ENCODE measurements at regions not wholly inside any gene's neighbourhood (a gene's known extent, or its start where the extent isn't known, plus 50 kb on each side); places are given as distances from the start of the nearest gene placed in this dataset.

GRCh38 chr12:118467641-118468305 lies 91.4 kb downstream of the SUDS3 start:
- Histone ChIP-seq H3K27me3 (ENCODE audit: control insufficient read depth in 1 of 2, insufficient read depth in 2 of 2, low read length in 2 of 2) (no peaks in the 10 kb centered on the region), H3K4me3 (ENCODE audit: low read depth in 1 of 2, low read length in 2 of 2) (no peak overlapping the region), H3K27ac (ENCODE audit: low read depth in 2 of 2, low read length in 1 of 2) (no peak overlapping the region), H3K9me3 (ENCODE audit: control insufficient read depth in 2 of 2, insufficient read depth in 1 of 2, low read depth in 1 of 2, low read length in 1 of 2) (no peaks in the 10 kb centered on the region), H3K4me1 (ENCODE audit: control insufficient read depth in 2 of 2, insufficient read depth in 2 of 2, low read length in 1 of 2) (no peaks in the 10 kb centered on the region), H3K36me3 (ENCODE audit: control insufficient read depth in 2 of 2, insufficient read depth in 2 of 2, low read length in 1 of 2) (no peaks in the 10 kb centered on the region)
- 81 to 87% methylated on average over 3 of the region's 3 CpGs for WGBS, 2 donors

- no peaks in the 10 kb centered on the region for H3K9me3 ChIP-seq (ENCODE audit: control insufficient read depth in 2 of 2, insufficient read depth in 1 of 2, low read depth in 1 of 2, low read length in 1 of 2)
- no peaks in the 10 kb centered on the region for H3K27me3 ChIP-seq (ENCODE audit: control insufficient read depth in 1 of 2, insufficient read depth in 2 of 2, low read length in 2 of 2)
- no peak overlapping the region for H3K27ac ChIP-seq (ENCODE audit: low read depth in 2 of 2, low read length in 1 of 2)
- no peaks in the 10 kb centered on the region for H3K4me1 ChIP-seq (ENCODE audit: control insufficient read depth in 2 of 2, insufficient read depth in 2 of 2, low read length in 1 of 2)
- WGBS, 2 donors, result 94 to 96% methylated on average over 1 of the region's 1 CpG
- no peak overlapping the region for H3K4me3 ChIP-seq (ENCODE audit: low read depth in 1 of 2, low read length in 2 of 2)
- H3K36me3 ChIP-seq (ENCODE audit: control insufficient read depth in 2 of 2, insufficient read depth in 2 of 2, low read length in 1 of 2), result no peaks in the 10 kb centered on the region
These were observed 96.6 kb downstream of the SUDS3 start for GRCh38 chr12:118472940-118473339.

- H3K36me3 ChIP-seq (ENCODE audit: control insufficient read depth in 2 of 2, insufficient read depth in 2 of 2, low read length in 1 of 2), result no peaks in the 10 kb centered on the region
- H3K9me3 ChIP-seq (ENCODE audit: control insufficient read depth in 2 of 2, insufficient read depth in 1 of 2, low read depth in 1 of 2, low read length in 1 of 2), result no peaks in the 10 kb centered on the region
- no peak overlapping the region for H3K4me3 ChIP-seq (ENCODE audit: low read depth in 1 of 2, low read length in 2 of 2)
- peaks cover 0 to 2% of the 10 kb centered on the region in 2 donors for H3K27me3 ChIP-seq (ENCODE audit: control insufficient read depth in 1 of 2, insufficient read depth in 2 of 2, low read length in 2 of 2)
- no peak overlapping the region for H3K27ac ChIP-seq (ENCODE audit: low read depth in 2 of 2, low read length in 1 of 2)
- H3K4me1 ChIP-seq (ENCODE audit: control insufficient read depth in 2 of 2, insufficient read depth in 2 of 2, low read length in 1 of 2), result no peaks in the 10 kb centered on the region
- 61 to 72% methylated on average over 4 of the region's 4 CpGs for WGBS, 2 donors
These were observed 103.9 kb downstream of the SUDS3 start for GRCh38 chr12:118480235-118480634.

- 48 to 57% methylated on average over 2 of the region's 2 CpGs for WGBS, 2 donors
- Histone ChIP-seq H3K4me3 (ENCODE audit: low read depth in 1 of 2, low read length in 2 of 2) (no peak overlapping the region), H3K27ac (ENCODE audit: low read depth in 2 of 2, low read length in 1 of 2) (no peak overlapping the region), H3K36me3 (ENCODE audit: control insufficient read depth in 2 of 2, insufficient read depth in 2 of 2, low read length in 1 of 2) (no peaks in the 10 kb centered on the region), H3K27me3 (ENCODE audit: control insufficient read depth in 1 of 2, insufficient read depth in 2 of 2, low read length in 2 of 2) (no peaks in the 10 kb centered on the region), H3K9me3 (ENCODE audit: control insufficient read depth in 2 of 2, insufficient read depth in 1 of 2, low read depth in 1 of 2, low read length in 1 of 2) (no peaks in the 10 kb centered on the region), H3K4me1 (ENCODE audit: control insufficient read depth in 2 of 2, insufficient read depth in 2 of 2, low read length in 1 of 2) (no peaks in the 10 kb centered on the region)
These were observed 111.7 kb downstream of the SUDS3 start for GRCh38 chr12:118488034-118488433.

GRCh38 chr12:118493962-118494361 lies 117.6 kb downstream of the SUDS3 start:
- no peaks in the 10 kb centered on the region for H3K36me3 ChIP-seq (ENCODE audit: control insufficient read depth in 2 of 2, insufficient read depth in 2 of 2, low read length in 1 of 2)
- WGBS, 2 donors, result 14 to 26% methylated on average over 2 of the region's 2 CpGs
- H3K27me3 ChIP-seq (ENCODE audit: control insufficient read depth in 1 of 2, insufficient read depth in 2 of 2, low read length in 2 of 2), result no peaks in the 10 kb centered on the region
- H3K9me3 ChIP-seq (ENCODE audit: control insufficient read depth in 2 of 2, insufficient read depth in 1 of 2, low read depth in 1 of 2, low read length in 1 of 2), result no peaks in the 10 kb centered on the region
- H3K4me1 ChIP-seq (ENCODE audit: control insufficient read depth in 2 of 2, insufficient read depth in 2 of 2, low read length in 1 of 2), result no peaks in the 10 kb centered on the region
- H3K4me3 ChIP-seq (ENCODE audit: low read depth in 1 of 2, low read length in 2 of 2), result no peak overlapping the region
- H3K27ac ChIP-seq (ENCODE audit: low read depth in 2 of 2, low read length in 1 of 2), result no peak overlapping the region

GRCh38 chr12:118494776-118495175 lies 118.4 kb downstream of the SUDS3 start:
- no peaks in the 10 kb centered on the region for H3K9me3 ChIP-seq (ENCODE audit: control insufficient read depth in 2 of 2, insufficient read depth in 1 of 2, low read depth in 1 of 2, low read length in 1 of 2)
- no peaks in the 10 kb centered on the region for H3K36me3 ChIP-seq (ENCODE audit: control insufficient read depth in 2 of 2, insufficient read depth in 2 of 2, low read length in 1 of 2)

GRCh38 chr12:118495296-118495695 lies 118.9 kb downstream of the SUDS3 start:
- H3K27me3 ChIP-seq (ENCODE audit: control insufficient read depth in 1 of 2, insufficient read depth in 2 of 2, low read length in 2 of 2), result no peaks in the 10 kb centered on the region
- no peak overlapping the region for H3K27ac ChIP-seq (ENCODE audit: low read depth in 2 of 2, low read length in 1 of 2)
- no peak overlapping the region for H3K4me3 ChIP-seq (ENCODE audit: low read depth in 1 of 2, low read length in 2 of 2)
- 52% methylated on average over 2 of the region's 2 CpGs for WGBS, 2 donors
- H3K4me1 ChIP-seq (ENCODE audit: control insufficient read depth in 2 of 2, insufficient read depth in 2 of 2, low read length in 1 of 2), result no peaks in the 10 kb centered on the region
- H3K36me3 ChIP-seq (ENCODE audit: control insufficient read depth in 2 of 2, insufficient read depth in 2 of 2, low read length in 1 of 2), result no peaks in the 10 kb centered on the region
- H3K9me3 ChIP-seq (ENCODE audit: control insufficient read depth in 2 of 2, insufficient read depth in 1 of 2, low read depth in 1 of 2, low read length in 1 of 2), result no peaks in the 10 kb centered on the region

More at GRCh38 chr12:118494776-118495175, 118.4 kb downstream of the SUDS3 start:
- Histone ChIP-seq H3K27ac (ENCODE audit: low read depth in 2 of 2, low read length in 1 of 2) (no peak overlapping the region), H3K4me3 (ENCODE audit: low read depth in 1 of 2, low read length in 2 of 2) (no peak overlapping the region), H3K27me3 (ENCODE audit: control insufficient read depth in 1 of 2, insufficient read depth in 2 of 2, low read length in 2 of 2) (no peaks in the 10 kb centered on the region), H3K4me1 (ENCODE audit: control insufficient read depth in 2 of 2, insufficient read depth in 2 of 2, low read length in 1 of 2) (no peaks in the 10 kb centered on the region)
- 79 to 85% methylated on average over 3 of the region's 3 CpGs for WGBS, 2 donors

- no peaks in the 10 kb centered on the region for H3K4me1 ChIP-seq (ENCODE audit: control insufficient read depth in 2 of 2, insufficient read depth in 2 of 2, low read length in 1 of 2)
- 60 to 71% methylated on average over 3 of the region's 3 CpGs for WGBS, 2 donors
- H3K9me3 ChIP-seq (ENCODE audit: control insufficient read depth in 2 of 2, insufficient read depth in 1 of 2, low read depth in 1 of 2, low read length in 1 of 2), result no peaks in the 10 kb centered on the region
- no peaks in the 10 kb centered on the region for H3K27me3 ChIP-seq (ENCODE audit: control insufficient read depth in 1 of 2, insufficient read depth in 2 of 2, low read length in 2 of 2)
- H3K4me3 ChIP-seq (ENCODE audit: low read depth in 1 of 2, low read length in 2 of 2), result no peak overlapping the region
- no peaks in the 10 kb centered on the region for H3K36me3 ChIP-seq (ENCODE audit: control insufficient read depth in 2 of 2, insufficient read depth in 2 of 2, low read length in 1 of 2)
- no peak overlapping the region for H3K27ac ChIP-seq (ENCODE audit: low read depth in 2 of 2, low read length in 1 of 2)
These were observed 121.8 kb downstream of the SUDS3 start for GRCh38 chr12:118498171-118498570.

GRCh38 chr12:118500299-118500698 lies 123.9 kb downstream of the SUDS3 start:
- Histone ChIP-seq H3K4me3 (ENCODE audit: low read depth in 1 of 2, low read length in 2 of 2) (no peak overlapping the region), H3K27me3 (ENCODE audit: control insufficient read depth in 1 of 2, insufficient read depth in 2 of 2, low read length in 2 of 2) (no peaks in the 10 kb centered on the region), H3K9me3 (ENCODE audit: control insufficient read depth in 2 of 2, insufficient read depth in 1 of 2, low read depth in 1 of 2, low read length in 1 of 2) (no peaks in the 10 kb centered on the region), H3K36me3 (ENCODE audit: control insufficient read depth in 2 of 2, insufficient read depth in 2 of 2, low read length in 1 of 2) (no peaks in the 10 kb centered on the region), H3K4me1 (ENCODE audit: control insufficient read depth in 2 of 2, insufficient read depth in 2 of 2, low read length in 1 of 2) (no peaks in the 10 kb centered on the region), H3K27ac (ENCODE audit: low read depth in 2 of 2, low read length in 1 of 2) (no peak overlapping the region)
- WGBS, 2 donors, result 69 to 82% methylated on average over 7 of the region's 7 CpGs

GRCh38 chr12:118501489-118501888 lies 125.1 kb downstream of the SUDS3 start:
- WGBS, 2 donors, result 61 to 65% methylated on average over 3 of the region's 3 CpGs
- Histone ChIP-seq H3K27ac (ENCODE audit: low read depth in 2 of 2, low read length in 1 of 2) (no peak overlapping the region), H3K36me3 (ENCODE audit: control insufficient read depth in 2 of 2, insufficient read depth in 2 of 2, low read length in 1 of 2) (no peaks in the 10 kb centered on the region), H3K4me3 (ENCODE audit: low read depth in 1 of 2, low read length in 2 of 2) (no peak overlapping the region), H3K9me3 (ENCODE audit: control insufficient read depth in 2 of 2, insufficient read depth in 1 of 2, low read depth in 1 of 2, low read length in 1 of 2) (no peaks in the 10 kb centered on the region), H3K27me3 (ENCODE audit: control insufficient read depth in 1 of 2, insufficient read depth in 2 of 2, low read length in 2 of 2) (no peaks in the 10 kb centered on the region), H3K4me1 (ENCODE audit: control insufficient read depth in 2 of 2, insufficient read depth in 2 of 2, low read length in 1 of 2) (no peaks in the 10 kb centered on the region)

All from esophagus (tissue), 2 donors.